ENCODE measurements at regions not wholly inside any gene's neighbourhood (a gene's known extent, or its start where the extent isn't known, plus 50 kb on each side); places are given as distances from the start of the nearest gene placed in this dataset.

DNA sequence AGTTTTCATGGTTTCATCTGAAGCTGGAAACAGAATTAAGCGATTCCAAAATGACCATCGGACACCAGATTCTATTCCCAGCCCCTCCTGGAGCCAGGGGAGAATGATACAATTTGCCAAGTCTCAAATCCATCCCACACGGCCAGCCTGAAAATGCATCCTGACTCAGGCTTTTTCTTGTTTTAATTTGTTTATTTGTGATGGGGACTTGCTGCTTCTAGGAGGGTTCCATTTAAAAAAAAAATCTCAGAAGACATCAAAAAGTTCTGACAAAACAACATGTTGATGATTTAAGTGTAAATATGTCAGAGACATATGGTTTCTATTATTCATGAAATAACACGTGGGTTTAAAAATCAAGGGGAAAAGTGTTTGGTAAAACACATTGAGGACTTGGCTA lies 173.2 kb downstream of the GAS1 start:
- TF ChIP-seq, protein P1, sequence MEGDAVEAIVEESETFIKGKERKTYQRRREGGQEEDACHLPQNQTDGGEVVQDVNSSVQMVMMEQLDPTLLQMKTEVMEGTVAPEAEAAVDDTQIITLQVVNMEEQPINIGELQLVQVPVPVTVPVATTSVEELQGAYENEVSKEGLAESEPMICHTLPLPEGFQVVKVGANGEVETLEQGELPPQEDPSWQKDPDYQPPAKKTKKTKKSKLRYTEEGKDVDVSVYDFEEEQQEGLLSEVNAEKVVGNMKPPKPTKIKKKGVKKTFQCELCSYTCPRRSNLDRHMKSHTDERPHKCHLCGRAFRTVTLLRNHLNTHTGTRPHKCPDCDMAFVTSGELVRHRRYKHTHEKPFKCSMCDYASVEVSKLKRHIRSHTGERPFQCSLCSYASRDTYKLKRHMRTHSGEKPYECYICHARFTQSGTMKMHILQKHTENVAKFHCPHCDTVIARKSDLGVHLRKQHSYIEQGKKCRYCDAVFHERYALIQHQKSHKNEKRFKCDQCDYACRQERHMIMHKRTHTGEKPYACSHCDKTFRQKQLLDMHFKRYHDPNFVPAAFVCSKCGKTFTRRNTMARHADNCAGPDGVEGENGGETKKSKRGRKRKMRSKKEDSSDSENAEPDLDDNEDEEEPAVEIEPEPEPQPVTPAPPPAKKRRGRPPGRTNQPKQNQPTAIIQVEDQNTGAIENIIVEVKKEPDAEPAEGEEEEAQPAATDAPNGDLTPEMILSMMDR (IDR thresholded peaks at IDR 0.05; ENCODE audit: low read depth, low read length), result no peak
- TF ChIP-seq EZH2phosphoT487 (IDR thresholded peaks at IDR 0.05; ENCODE audit: low read depth), result no peak
